WTC11 (cell line): ENCODE measurements at regions not wholly inside any gene's neighbourhood (a gene's known extent, or its start where the extent isn't known, plus 50 kb on each side); places are given as distances from the start of the nearest gene placed in this dataset.

Source experiments
- ATAC-seq: fragments of 200-7000 bp; cut with Tn5 transposase; 2 replicates; pipeline ENCODE4 v1.10.0; 2021; ENCODE audit warnings: mild to moderate bottlenecking, moderate library complexity
- CTCF ChIA-PET: fragments of 300-600 bp; sonication (Branson Sonifier 250); formaldehyde crosslinking; loops from one replicate; lab custom pipeline; 2021; ENCODE audit warnings: antibody characterized with exemption; lab: Charles Lee
- POLR2A ChIA-PET: fragments of 350-600 bp; sonication (Branson Sonifier 250); formaldehyde crosslinking; loops from one replicate; lab custom pipeline; 2021; ENCODE audit warnings: antibody characterized with exemption; lab: Charles Lee
- DNase-seq: peaks from one replicate; pipeline ENCODE4 v3.0.0; 2021; ENCODE audit warnings: low spot score
- H3K27ac Mint-ChIP-seq: 2 replicates; pipeline ENCODE4 v1.8.0; 2021; ENCODE audit warnings: mixed read lengths
- H3K27me3 Mint-ChIP-seq: 2 replicates; pipeline ENCODE4 v1.8.0; 2021; ENCODE audit warnings: low read depth, mild to moderate bottlenecking, moderate library complexity, mixed read lengths
- H3K36me3 Mint-ChIP-seq: 2 replicates; pipeline ENCODE4 v1.8.0; 2021; ENCODE audit warnings: mixed read lengths
- H3K4me1 Mint-ChIP-seq: 2 replicates; pipeline ENCODE4 v1.8.0; 2022; ENCODE audit warnings: mixed read lengths
- H3K4me3 Mint-ChIP-seq: 2 replicates; pipeline ENCODE4 v1.8.0; 2021; ENCODE audit warnings: mild to moderate bottlenecking, moderate library complexity, mixed read lengths
- H3K9me3 Mint-ChIP-seq: 2 replicates; pipeline ENCODE4 v1.8.0; 2021; ENCODE audit warnings: mixed read lengths
- CREB1 ChIP-seq: sonication (generic); formaldehyde crosslinking; IDR thresholded peaks from 2 replicates; pipeline ENCODE4 v1.8.0; 2023; ENCODE audit warnings: mild to moderate bottlenecking, missing genetic modification reagents
- ESRRA ChIP-seq: sonication (generic); formaldehyde crosslinking; IDR thresholded peaks from 2 replicates; pipeline ENCODE4 v1.8.1; 2022; ENCODE audit warnings: mild to moderate bottlenecking, missing genetic modification reagents, borderline replicate concordance
- FOXK1 ChIP-seq: sonication (generic); formaldehyde crosslinking; IDR thresholded peaks from 2 replicates; pipeline ENCODE4 v1.8.0; 2022; ENCODE audit warnings: mild to moderate bottlenecking, moderate library complexity, missing genetic modification reagents
- GABPB1 ChIP-seq: sonication (generic); formaldehyde crosslinking; IDR thresholded peaks from 2 replicates; pipeline ENCODE4 v1.8.1; 2023; ENCODE audit warnings: mild to moderate bottlenecking, missing genetic modification reagents
- GTF2I ChIP-seq: fragments of 250-450 bp; sonication (Bioruptor Pico); conservative IDR thresholded peaks from 2 replicates; pipeline ENCODE4 v1.4.0; 2021; ENCODE audit warnings: mild to moderate bottlenecking
- JUN ChIP-seq: sonication (generic); formaldehyde crosslinking; IDR thresholded peaks from 2 replicates; pipeline ENCODE4 v1.8.0; 2023; ENCODE audit warnings: mild to moderate bottlenecking, missing genetic modification reagents
- NFATC4 ChIP-seq: fragments of 250-450 bp; sonication (Bioruptor Pico); IDR thresholded peaks from 2 replicates; pipeline ENCODE4 v1.9.0; 2021; ENCODE audit warnings: mild to moderate bottlenecking
- SOX15 ChIP-seq: fragments of 250-450 bp; sonication (Bioruptor Pico); IDR thresholded peaks from 2 replicates; pipeline ENCODE4 v1.9.0; 2021; ENCODE audit warnings: mild to moderate bottlenecking
- ZBTB21 ChIP-seq: sonication (generic); formaldehyde crosslinking; IDR thresholded peaks from 2 replicates; pipeline ENCODE4 v1.8.1; 2023; ENCODE audit warnings: mild to moderate bottlenecking, missing genetic modification reagents, borderline replicate concordance
- ZNF138 ChIP-seq: sonication (generic); formaldehyde crosslinking; conservative IDR thresholded peaks from 2 replicates; pipeline ENCODE4 v1.8.1; 2022; ENCODE audit warnings: mild to moderate bottlenecking, moderate library complexity, missing genetic modification reagents
- ZNF219 ChIP-seq: sonication (generic); formaldehyde crosslinking; IDR thresholded peaks from 2 replicates; pipeline ENCODE4 v1.8.0; 2023; ENCODE audit warnings: missing genetic modification reagents, mild to moderate bottlenecking, borderline replicate concordance
- ZNF416 ChIP-seq: fragments of 250-450 bp; sonication (Bioruptor Pico); IDR thresholded peaks from 2 replicates; pipeline ENCODE4 v1.9.0; 2021; ENCODE audit warnings: mild to moderate bottlenecking, inconsistent platforms
- ZNF423 ChIP-seq: fragments of 250-450 bp; sonication (Bioruptor Pico); IDR thresholded peaks from 2 replicates; pipeline ENCODE4 v2.1.2; 2022; ENCODE audit warnings: mild to moderate bottlenecking, moderate library complexity
- ZNF671 ChIP-seq: fragments of 250-450 bp; sonication (Bioruptor Pico); IDR thresholded peaks from 2 replicates; pipeline ENCODE4 v1.8.0; 2021; ENCODE audit warnings: mild to moderate bottlenecking
- TF ChIP-seq, protein P1 (sequence below): sonication (generic); formaldehyde crosslinking; IDR thresholded peaks from 2 replicates; pipeline ENCODE4 v1.8.1; 2022; ENCODE audit warnings: low read depth, missing genetic modification reagents, borderline replicate concordance
- TF ChIP-seq, protein P2 (sequence below): sonication (generic); formaldehyde crosslinking; IDR thresholded peaks from 2 replicates; pipeline ENCODE4 v1.8.1; 2022; ENCODE audit warnings: mild to moderate bottlenecking, missing genetic modification reagents, moderate library complexity, borderline replicate concordance
- TF ChIP-seq, protein P3 (sequence below): sonication (generic); formaldehyde crosslinking; IDR thresholded peaks from 2 replicates; pipeline ENCODE4 v1.8.0; 2022; ENCODE audit warnings: mild to moderate bottlenecking, missing genetic modification reagents
- TF ChIP-seq, protein P4 (sequence below): sonication (generic); formaldehyde crosslinking; IDR thresholded peaks from 2 replicates; pipeline ENCODE4 v1.8.0; 2023; ENCODE audit warnings: missing genetic modification reagents, mild to moderate bottlenecking, borderline replicate concordance
- TF ChIP-seq, protein P5 (sequence below): sonication (generic); formaldehyde crosslinking; IDR thresholded peaks from 2 replicates; pipeline ENCODE4 v1.8.0; 2023; ENCODE audit warnings: missing genetic modification reagents
- TF ChIP-seq, protein P6 (sequence below): sonication (generic); formaldehyde crosslinking; IDR thresholded peaks from 2 replicates; pipeline ENCODE4 v1.8.0; 2022; ENCODE audit warnings: mild to moderate bottlenecking, missing genetic modification reagents
- TF ChIP-seq, protein P7 (sequence below): fragments of 200-600 bp; IDR thresholded peaks from 2 replicates; pipeline ENCODE4 v1.8.0; 2022; ENCODE audit warnings: antibody characterized with exemption

DNA sequence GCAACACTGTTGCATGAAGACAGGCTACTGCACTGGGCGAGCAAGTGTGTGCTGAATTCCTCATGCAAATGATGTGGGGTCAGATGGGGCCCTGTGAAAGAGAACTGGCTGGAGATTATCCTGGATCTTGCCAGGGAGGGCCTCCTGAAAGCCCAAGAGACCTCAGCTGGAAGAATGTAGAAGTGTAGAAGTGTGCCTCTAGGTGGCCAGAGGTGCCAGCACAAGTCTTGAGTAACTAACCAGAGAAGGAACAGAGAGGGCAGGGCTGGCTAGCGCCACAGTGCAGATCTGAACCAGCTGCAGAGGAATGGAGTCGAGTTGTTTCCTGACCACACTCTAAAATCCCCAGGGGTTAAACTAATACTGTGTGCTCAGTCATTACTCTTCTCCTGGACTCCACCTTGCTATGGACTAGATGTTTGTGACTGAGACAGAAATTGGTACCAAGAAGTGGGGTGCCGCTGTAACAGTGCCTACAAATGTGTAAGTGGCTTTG is 399.3 kb downstream of the LRATD1 start:
- Mint-ChIP-seq H3K27me3 (no peaks in the 10 kb centered on the region), H3K36me3 (peaks cover 3% of the 10 kb centered on the region; the same call in 1 of the 2 replicates), H3K27ac (no peak overlapping the region), H3K4me1 (peaks cover 13% of the 10 kb centered on the region; the same call in 1 of the 2 replicates), H3K9me3 (peaks cover 8% of the 10 kb centered on the region), H3K4me3 (no peak overlapping the region)
- peak; percentile 96 for ATAC-seq
- ChIA-PET CTCF (interaction anchor here (0.7 to 1.7 kb wide), 3 partner anchors 14 to 99 kb away, joined by 3 to 4 read pairs (median 3); no protein-coding TSS in a partner anchor), POLR2A (no interaction called here)
- no peak for TF ChIP-seq ZNF138 (CRISPR knock-in tag)
- no peak for TF ChIP-seq ZNF416 (CRISPR knock-in tag)
- no peak for TF ChIP-seq GABPB1
- TF ChIP-seq, protein P1, sequence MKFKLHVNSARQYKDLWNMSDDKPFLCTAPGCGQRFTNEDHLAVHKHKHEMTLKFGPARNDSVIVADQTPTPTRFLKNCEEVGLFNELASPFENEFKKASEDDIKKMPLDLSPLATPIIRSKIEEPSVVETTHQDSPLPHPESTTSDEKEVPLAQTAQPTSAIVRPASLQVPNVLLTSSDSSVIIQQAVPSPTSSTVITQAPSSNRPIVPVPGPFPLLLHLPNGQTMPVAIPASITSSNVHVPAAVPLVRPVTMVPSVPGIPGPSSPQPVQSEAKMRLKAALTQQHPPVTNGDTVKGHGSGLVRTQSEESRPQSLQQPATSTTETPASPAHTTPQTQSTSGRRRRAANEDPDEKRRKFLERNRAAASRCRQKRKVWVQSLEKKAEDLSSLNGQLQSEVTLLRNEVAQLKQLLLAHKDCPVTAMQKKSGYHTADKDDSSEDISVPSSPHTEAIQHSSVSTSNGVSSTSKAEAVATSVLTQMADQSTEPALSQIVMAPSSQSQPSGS = no peak
- no peak for TF ChIP-seq FOXK1 (CRISPR knock-in tag)
- DNase-seq = no peak

DNA sequence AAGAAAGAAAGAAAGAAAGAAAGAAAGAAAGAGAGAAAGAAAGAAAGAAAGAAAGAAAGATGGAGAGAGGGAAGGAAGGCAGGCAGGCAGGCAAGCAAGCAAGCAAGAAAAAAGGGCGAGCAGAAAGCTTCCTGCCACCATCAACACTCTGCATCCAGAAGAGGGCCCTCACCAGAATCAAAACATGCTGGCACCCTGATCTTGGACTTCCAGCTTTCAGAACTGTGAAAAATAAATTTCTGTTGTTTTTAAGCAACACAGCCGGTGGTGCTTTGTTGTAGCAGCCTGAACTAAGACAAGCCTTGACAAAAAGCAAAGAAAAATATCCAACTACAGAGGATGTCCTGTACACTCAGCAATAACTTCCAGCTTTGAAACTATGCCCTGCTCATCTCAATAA is 401.7 kb downstream of the LRATD1 start:
- Mint-ChIP-seq H3K36me3 (peaks cover 3% of the 10 kb centered on the region; the same call in 1 of the 2 replicates), H3K9me3 (peaks cover 8% of the 10 kb centered on the region), H3K4me3 (no peak overlapping the region), H3K4me1 (peaks cover 8% of the 10 kb centered on the region; the same call in 1 of the 2 replicates), H3K27me3 (no peaks in the 10 kb centered on the region), H3K27ac (no peak overlapping the region)
- TF ChIP-seq GTF2I (CRISPR knock-in tag) (no peak), SOX15 (CRISPR knock-in tag) (no peak), ESRRA (CRISPR knock-in tag) (no peak), JUN (CRISPR knock-in tag) (no peak), CREB1 (CRISPR knock-in tag) (no peak), ZNF219 (CRISPR knock-in tag) (no peak), NFATC4 (CRISPR knock-in tag) (no peak), ZNF671 (CRISPR knock-in tag) (no peak), ZNF423 (CRISPR knock-in tag) (no peak), ZBTB21 (CRISPR knock-in tag) (no peak)
- TF ChIP-seq, protein P2, sequence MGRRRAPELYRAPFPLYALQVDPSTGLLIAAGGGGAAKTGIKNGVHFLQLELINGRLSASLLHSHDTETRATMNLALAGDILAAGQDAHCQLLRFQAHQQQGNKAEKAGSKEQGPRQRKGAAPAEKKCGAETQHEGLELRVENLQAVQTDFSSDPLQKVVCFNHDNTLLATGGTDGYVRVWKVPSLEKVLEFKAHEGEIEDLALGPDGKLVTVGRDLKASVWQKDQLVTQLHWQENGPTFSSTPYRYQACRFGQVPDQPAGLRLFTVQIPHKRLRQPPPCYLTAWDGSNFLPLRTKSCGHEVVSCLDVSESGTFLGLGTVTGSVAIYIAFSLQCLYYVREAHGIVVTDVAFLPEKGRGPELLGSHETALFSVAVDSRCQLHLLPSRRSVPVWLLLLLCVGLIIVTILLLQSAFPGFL = no peak
- TF ChIP-seq, protein P3, sequence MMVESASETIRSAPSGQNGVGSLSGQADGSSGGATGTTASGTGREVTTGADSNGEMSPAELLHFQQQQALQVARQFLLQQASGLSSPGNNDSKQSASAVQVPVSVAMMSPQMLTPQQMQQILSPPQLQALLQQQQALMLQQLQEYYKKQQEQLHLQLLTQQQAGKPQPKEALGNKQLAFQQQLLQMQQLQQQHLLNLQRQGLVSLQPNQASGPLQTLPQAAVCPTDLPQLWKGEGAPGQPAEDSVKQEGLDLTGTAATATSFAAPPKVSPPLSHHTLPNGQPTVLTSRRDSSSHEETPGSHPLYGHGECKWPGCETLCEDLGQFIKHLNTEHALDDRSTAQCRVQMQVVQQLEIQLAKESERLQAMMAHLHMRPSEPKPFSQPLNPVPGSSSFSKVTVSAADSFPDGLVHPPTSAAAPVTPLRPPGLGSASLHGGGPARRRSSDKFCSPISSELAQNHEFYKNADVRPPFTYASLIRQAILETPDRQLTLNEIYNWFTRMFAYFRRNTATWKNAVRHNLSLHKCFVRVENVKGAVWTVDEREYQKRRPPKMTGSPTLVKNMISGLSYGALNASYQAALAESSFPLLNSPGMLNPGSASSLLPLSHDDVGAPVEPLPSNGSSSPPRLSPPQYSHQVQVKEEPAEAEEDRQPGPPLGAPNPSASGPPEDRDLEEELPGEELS (CRISPR knock-in tag) = no peak
- TF ChIP-seq, protein P4, sequence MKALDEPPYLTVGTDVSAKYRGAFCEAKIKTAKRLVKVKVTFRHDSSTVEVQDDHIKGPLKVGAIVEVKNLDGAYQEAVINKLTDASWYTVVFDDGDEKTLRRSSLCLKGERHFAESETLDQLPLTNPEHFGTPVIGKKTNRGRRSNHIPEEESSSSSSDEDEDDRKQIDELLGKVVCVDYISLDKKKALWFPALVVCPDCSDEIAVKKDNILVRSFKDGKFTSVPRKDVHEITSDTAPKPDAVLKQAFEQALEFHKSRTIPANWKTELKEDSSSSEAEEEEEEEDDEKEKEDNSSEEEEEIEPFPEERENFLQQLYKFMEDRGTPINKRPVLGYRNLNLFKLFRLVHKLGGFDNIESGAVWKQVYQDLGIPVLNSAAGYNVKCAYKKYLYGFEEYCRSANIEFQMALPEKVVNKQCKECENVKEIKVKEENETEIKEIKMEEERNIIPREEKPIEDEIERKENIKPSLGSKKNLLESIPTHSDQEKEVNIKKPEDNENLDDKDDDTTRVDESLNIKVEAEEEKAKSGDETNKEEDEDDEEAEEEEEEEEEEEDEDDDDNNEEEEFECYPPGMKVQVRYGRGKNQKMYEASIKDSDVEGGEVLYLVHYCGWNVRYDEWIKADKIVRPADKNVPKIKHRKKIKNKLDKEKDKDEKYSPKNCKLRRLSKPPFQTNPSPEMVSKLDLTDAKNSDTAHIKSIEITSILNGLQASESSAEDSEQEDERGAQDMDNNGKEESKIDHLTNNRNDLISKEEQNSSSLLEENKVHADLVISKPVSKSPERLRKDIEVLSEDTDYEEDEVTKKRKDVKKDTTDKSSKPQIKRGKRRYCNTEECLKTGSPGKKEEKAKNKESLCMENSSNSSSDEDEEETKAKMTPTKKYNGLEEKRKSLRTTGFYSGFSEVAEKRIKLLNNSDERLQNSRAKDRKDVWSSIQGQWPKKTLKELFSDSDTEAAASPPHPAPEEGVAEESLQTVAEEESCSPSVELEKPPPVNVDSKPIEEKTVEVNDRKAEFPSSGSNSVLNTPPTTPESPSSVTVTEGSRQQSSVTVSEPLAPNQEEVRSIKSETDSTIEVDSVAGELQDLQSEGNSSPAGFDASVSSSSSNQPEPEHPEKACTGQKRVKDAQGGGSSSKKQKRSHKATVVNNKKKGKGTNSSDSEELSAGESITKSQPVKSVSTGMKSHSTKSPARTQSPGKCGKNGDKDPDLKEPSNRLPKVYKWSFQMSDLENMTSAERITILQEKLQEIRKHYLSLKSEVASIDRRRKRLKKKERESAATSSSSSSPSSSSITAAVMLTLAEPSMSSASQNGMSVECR (CRISPR knock-in tag) = no peak
- TF ChIP-seq, protein P5, sequence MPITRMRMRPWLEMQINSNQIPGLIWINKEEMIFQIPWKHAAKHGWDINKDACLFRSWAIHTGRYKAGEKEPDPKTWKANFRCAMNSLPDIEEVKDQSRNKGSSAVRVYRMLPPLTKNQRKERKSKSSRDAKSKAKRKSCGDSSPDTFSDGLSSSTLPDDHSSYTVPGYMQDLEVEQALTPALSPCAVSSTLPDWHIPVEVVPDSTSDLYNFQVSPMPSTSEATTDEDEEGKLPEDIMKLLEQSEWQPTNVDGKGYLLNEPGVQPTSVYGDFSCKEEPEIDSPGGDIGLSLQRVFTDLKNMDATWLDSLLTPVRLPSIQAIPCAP (CRISPR knock-in tag) = no peak
- TF ChIP-seq, protein P6, sequence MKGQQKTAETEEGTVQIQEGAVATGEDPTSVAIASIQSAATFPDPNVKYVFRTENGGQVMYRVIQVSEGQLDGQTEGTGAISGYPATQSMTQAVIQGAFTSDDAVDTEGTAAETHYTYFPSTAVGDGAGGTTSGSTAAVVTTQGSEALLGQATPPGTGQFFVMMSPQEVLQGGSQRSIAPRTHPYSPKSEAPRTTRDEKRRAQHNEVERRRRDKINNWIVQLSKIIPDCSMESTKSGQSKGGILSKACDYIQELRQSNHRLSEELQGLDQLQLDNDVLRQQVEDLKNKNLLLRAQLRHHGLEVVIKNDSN (CRISPR knock-in tag) = no peak
- TF ChIP-seq, protein P7, sequence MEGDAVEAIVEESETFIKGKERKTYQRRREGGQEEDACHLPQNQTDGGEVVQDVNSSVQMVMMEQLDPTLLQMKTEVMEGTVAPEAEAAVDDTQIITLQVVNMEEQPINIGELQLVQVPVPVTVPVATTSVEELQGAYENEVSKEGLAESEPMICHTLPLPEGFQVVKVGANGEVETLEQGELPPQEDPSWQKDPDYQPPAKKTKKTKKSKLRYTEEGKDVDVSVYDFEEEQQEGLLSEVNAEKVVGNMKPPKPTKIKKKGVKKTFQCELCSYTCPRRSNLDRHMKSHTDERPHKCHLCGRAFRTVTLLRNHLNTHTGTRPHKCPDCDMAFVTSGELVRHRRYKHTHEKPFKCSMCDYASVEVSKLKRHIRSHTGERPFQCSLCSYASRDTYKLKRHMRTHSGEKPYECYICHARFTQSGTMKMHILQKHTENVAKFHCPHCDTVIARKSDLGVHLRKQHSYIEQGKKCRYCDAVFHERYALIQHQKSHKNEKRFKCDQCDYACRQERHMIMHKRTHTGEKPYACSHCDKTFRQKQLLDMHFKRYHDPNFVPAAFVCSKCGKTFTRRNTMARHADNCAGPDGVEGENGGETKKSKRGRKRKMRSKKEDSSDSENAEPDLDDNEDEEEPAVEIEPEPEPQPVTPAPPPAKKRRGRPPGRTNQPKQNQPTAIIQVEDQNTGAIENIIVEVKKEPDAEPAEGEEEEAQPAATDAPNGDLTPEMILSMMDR = no peak
- ATAC-seq (no peak), DNase-seq (no peak)
- ChIA-PET POLR2A (no interaction called here), CTCF (interaction anchor here (0.7 to 1.5 kb wide), 2 partner anchors 24 to 1584 kb away, joined by 3 to 4 read pairs; no protein-coding TSS in a partner anchor)
